ENCODE measurements at regions not wholly inside any gene's neighbourhood (a gene's known extent, or its start where the extent isn't known, plus 50 kb on each side); places are given as distances from the start of the nearest gene placed in this dataset.
"Not testable (repeated sequence)": the region's sequence is repeated elsewhere in the genome, so short reads cannot be mapped to it uniquely, and the experiment has no call there.

GRCh38 chr7:17434841-17435692 is 136.6 kb downstream of the AHR start:
- DNase-seq: no peak
- intact Hi-C loops (cut with DNase I): no loop called here

DNA sequence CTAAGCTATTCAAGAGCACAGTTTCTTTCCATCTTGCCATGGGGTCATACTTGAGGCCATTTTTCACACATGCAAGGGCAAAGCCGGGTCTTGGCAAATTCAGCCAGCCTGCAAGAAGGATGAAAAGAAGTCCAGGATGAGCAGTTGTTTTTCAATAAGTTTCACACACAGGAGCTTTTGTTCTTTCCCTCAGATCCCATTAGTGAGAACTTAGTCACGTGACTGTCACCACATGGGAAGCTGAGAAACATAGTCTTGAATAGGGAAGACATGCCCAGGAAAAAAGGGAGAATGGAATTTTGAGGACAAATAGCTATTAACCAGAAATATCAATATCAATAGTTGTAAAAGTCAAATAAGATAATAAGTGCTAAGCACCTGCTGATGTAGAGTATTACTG is 137.7 kb downstream of the AHR start:
- intact Hi-C loops (cut with DNase I): no loop called here
- DNase-seq: no peak

DNA sequence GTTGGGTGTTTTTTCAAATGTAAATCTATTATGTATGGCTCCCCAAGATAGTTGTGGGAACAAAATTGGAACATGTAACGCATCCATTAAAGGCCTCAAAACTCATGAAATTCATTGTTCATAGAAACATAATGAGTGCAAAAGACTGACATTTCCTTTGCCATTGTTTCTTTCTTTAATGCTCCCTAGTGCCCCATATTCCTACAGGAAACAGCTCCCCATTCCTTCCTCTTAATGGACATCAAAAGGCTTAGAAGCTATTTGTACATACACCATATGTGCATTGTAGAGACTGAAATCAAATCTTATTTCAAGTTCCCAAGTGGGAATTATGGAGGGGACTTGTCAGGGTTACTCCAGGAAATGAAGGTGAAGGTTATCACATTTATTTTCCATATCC is 139.1 kb downstream of the AHR start:
- intact Hi-C loops (cut with DNase I): no loop called here
- no peak for DNase-seq

- DNase-seq; intact Hi-C loops (cut with DNase I): not testable (repeated sequence)
Observed at GRCh38 chr7:17440025-17440784, 141.8 kb downstream of the AHR start.

GRCh38 chr7:17440831-17441230 is 142.4 kb downstream of the AHR start:
- no peak for DNase-seq
- intact Hi-C loops (cut with DNase I): no loop called here

DNA sequence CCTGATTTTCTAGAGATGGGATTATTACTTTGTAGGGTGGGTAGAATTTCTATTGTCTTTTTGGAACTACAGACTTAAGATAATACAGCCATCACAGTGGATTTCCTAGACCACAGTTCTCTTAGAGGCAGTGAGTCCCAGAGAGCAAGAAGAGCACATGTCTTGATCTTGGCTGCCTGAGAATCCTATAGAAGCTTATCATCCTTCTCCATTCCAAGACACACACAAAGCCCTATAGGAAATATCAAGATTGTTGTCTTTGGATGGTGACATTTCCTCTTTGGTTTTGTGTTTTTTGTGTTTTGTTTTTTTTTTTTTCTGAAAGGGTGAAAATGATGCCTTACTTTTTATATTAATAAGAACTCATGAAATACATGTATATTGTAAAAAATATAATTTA is 143.1 kb downstream of the AHR start:
- intact Hi-C loops (cut with DNase I): no loop called here
- no peak for DNase-seq

DNA sequence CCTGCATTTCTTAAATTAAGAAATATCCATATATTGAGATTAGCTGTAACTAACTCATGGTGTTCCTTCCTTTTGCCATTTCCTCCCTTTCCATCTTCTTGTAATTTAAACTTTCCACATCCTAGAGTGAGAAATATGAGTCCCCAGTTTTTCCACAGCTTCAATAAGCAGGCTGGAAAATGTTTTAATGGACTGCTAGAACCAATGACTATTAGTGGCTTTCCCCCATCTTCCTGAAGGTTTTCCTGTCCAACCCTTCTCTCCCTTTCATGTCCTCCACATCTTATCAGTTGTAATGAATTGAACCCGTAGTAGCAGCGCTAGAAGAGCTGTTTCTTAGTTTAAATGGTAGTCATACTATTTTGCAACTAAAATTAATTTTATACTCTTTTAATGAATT is 145.7 kb downstream of the AHR start:
- intact Hi-C loops (cut with DNase I): no loop called here

GRCh38 chr7:17444673-17445072 is 146.2 kb downstream of the AHR start:
- intact Hi-C loops (cut with DNase I): no loop called here
- no peak for DNase-seq

More for the DNA sequence above, 145.7 kb downstream of the AHR start:
- DNase-seq: no peak

- intact Hi-C loops (cut with DNase I): no loop called here
- no peak for DNase-seq
Observed at GRCh38 chr7:17446340-17446739, 147.9 kb downstream of the AHR start.

DNA sequence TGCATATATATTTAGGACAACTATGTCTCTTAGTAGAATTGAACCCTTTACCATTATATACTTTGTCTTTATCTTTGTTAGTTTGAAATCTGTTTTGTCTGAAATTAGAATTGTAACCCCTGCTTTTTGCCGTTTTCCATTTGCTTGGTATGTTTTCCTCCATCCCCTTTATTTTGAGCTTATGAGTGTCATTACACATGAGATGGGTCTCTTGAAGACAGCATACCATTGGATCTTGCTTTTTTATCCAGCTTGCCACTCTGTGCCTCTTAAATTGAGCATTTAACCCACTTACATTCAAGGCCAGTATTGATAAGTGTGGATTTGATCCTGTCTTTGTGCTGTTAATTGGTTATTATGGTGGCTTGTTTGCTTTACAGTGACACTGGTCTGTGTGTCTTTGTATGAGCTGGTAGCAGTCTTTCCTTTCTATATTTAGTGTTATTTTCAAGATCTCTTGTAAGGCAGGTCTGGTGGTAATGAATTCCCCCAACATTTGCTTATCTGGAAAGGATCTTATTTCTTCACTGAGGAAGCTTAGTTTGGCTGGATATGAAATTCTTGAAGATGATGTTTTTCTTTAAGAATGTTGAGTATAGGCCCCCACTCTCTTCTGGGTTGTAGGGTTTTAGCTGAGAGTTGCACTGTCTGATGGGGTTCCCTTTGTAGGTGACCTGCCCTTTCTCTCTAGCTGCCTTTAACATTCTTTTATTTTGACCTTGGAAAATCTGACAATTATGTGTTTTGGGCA is 149.5 kb downstream of the AHR start:
- intact Hi-C loops (cut with DNase I): no loop called here
- no peak for DNase-seq

DNA sequence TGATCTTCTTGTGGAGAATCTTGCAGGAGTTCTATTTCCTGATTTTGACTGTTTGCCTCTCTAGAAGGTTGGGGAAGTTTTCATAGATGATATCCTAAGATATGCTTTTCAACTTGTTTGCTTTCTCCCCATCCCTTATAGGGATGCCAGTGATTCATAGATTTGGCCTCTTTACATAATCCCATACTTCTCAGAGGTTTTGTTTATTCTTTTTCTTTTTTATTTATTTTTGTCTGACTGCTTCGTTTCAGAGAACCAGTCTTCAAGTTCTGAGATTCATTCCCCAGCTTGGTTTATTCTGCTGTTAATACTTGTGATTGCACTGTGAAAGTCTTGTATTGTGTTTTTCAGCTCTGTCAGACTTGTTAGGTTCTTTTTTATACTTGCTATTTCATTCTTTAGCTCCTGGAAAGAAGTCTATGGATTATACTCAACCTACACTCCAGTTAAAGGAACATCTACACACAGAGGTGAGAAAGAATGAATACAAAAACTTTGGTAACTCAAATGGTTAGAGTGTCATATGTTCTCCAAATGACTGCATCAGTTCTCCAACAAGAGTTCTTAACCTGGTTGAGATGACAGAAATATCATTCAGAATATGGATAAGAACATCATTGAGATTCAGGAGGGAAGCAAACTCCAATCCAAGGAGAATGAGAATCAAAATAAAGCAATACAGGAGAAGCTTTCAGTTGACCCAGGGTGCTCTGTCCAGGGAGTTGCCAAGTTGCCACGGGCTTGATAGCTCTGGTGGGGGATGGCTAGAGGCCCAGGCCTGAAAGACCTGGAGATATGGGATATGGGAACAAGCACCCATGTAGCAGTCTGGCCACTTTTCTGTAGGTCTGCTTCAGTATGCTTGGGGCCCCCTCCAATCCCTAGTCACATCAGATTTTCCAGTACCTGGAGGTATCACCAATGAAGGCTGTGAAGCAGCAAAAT is 150.3 kb downstream of the AHR start:
- DNase-seq: no peak
- intact Hi-C loops (cut with DNase I): no loop called here

- intact Hi-C loops (cut with DNase I): no loop called here
- no peak for DNase-seq
Observed at GRCh38 chr7:17456541-17456940, 158.1 kb downstream of the AHR start.

- DNase-seq: no peak
- intact Hi-C loops (cut with DNase I): no loop called here
Observed at GRCh38 chr7:17460001-17460400, 161.5 kb downstream of the AHR start.

- DNase-seq: no peak
- intact Hi-C loops (cut with DNase I): no loop called here
Observed at GRCh38 chr7:17460665-17461064, 162.2 kb downstream of the AHR start.

DNA sequence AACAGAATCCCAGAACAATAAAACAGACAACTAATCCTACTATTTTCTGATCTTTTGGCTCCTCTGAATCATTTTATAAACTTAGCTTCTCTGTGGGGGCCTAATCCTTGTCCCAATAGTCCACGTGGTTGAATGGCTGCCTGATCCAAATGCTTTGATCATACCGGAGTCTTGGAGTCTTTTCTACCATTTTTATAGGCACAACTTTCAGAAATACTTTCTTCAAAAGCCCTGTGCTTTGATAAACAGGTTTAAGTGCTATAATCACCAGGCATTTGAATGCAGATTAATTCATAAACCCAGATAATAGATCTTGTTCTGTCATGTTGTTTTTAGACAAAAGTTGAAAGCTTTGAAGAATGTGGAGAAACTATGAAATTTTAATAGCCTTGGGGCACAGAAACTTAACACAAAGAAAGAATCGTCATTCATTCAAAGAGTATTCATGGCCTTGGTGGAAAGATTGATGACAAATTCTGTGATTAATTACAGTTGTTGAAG is 163.7 kb downstream of the AHR start:
- DNase-seq: no peak
- intact Hi-C loops (cut with DNase I): no loop called here

GRCh38 chr7:17463511-17464085 is 165.1 kb downstream of the AHR start:
- intact Hi-C loops (cut with DNase I): no loop called here
- DNase-seq: no peak

GRCh38 chr7:17466216-17466615 is 167.8 kb downstream of the AHR start:
- intact Hi-C loops (cut with DNase I): no loop called here
- no peak for DNase-seq

- intact Hi-C loops (cut with DNase I): no loop called here
- no peak for DNase-seq
Observed at GRCh38 chr7:17467386-17467945, 169.0 kb downstream of the AHR start.

Data from head of caudate nucleus (tissue), 42 donors.